Muscle layer of duodenum (tissue), 2 donors: ENCODE measurements at regions not wholly inside any gene's neighbourhood (a gene's known extent, or its start where the extent isn't known, plus 50 kb on each side); places are given as distances from the start of the nearest gene placed in this dataset.
"Not testable (repeated sequence)": the region's sequence is repeated elsewhere in the genome, so short reads cannot be mapped to it uniquely, and the experiment has no call there.

ENCODE experiments used
- H3K27ac ChIP-seq: one replicate; pipeline ENCODE4 v1.7.0; 2013; ENCODE audit warnings: mild to moderate bottlenecking, low read length
- H3K27me3 ChIP-seq: one replicate; pipeline ENCODE4 v1.7.0; 2013; ENCODE audit warnings: low read depth, mild to moderate bottlenecking, control low read depth, low read length
- H3K36me3 ChIP-seq, 2 donors: one replicate each; pipeline ENCODE4 v1.7.0; 2013; ENCODE audit warnings: low read length in 2 of 2, control low read depth in 1 of 2, mild to moderate bottlenecking in 1 of 2; ENCODE audit not compliant: insufficient read depth in 2 of 2, control insufficient read depth in 1 of 2
- H3K4me1 ChIP-seq, 2 donors: one replicate each; pipeline ENCODE4 v1.7.0; 2013; ENCODE audit warnings: low read length in 2 of 2, mild to moderate bottlenecking in 2 of 2, control low read depth in 1 of 2, moderate library complexity in 1 of 2; ENCODE audit not compliant: insufficient read depth in 2 of 2, control insufficient read depth in 1 of 2
- H3K4me3 ChIP-seq, 2 donors: one replicate each; pipeline ENCODE4 v1.7.0; 2013; ENCODE audit warnings: low read length in 2 of 2, low read depth in 1 of 2, mild to moderate bottlenecking in 1 of 2
- H3K9me3 ChIP-seq, 2 donors: one replicate each; pipeline ENCODE4 v1.7.0; 2013; ENCODE audit warnings: low read length in 2 of 2, control low read depth in 1 of 2, mild to moderate bottlenecking in 1 of 2; ENCODE audit not compliant: control insufficient read depth in 1 of 2
- donor health status: healthy.

- no peaks in the 10 kb centered on the region for H3K27me3 ChIP-seq
- H3K9me3 ChIP-seq, result no peaks in the 10 kb centered on the region
- no peaks in the 10 kb centered on the region for H3K36me3 ChIP-seq
- H3K4me3 ChIP-seq, result no peak overlapping the region
- no peak overlapping the region for H3K27ac ChIP-seq
- no peaks in the 10 kb centered on the region for H3K4me1 ChIP-seq
These were observed 70.6 kb upstream of the E2F3 start for GRCh38 chr6:20331042-20331441.

- Histone ChIP-seq H3K4me1 (no peaks in the 10 kb centered on the region), H3K9me3 (no peaks in the 10 kb centered on the region), H3K27me3 (no peaks in the 10 kb centered on the region), H3K4me3 (no peak overlapping the region), H3K36me3 (no peaks in the 10 kb centered on the region), H3K27ac (no peak overlapping the region)
These were observed 70.1 kb upstream of the E2F3 start for GRCh38 chr6:20331625-20332024.

DNA sequence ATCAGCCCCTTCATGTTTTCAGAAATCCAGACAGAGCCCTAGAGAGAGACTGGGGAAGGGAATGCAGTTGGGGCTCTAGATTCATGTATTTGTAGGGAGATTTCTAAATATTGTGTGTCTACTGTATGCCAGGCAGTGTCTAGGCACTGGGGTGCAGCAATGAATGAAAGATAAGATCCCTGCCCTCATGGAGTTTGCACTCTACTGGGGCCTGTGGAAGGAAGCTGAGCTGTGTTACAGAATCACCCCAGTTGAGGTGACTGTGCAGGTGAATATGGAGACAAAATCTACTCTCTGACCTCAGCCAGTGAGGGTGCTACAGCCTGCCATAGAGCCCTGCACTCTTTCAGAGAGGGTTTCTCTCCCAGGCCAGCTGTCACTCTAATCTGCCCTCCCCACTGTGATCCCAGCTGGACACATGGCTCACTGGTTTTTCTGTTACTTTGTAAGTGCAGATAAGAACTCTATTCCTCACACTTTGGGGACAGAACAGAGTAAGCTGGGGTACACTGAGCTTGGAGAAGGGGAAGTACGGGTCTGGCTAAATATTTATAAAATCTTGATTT, 69.2 kb upstream of the E2F3 start:
- Histone ChIP-seq H3K4me1 (no peaks in the 10 kb centered on the region), H3K27ac (no peak overlapping the region), H3K36me3 (no peaks in the 10 kb centered on the region), H3K27me3 (no peaks in the 10 kb centered on the region), H3K9me3 (no peaks in the 10 kb centered on the region), H3K4me3 (no peak overlapping the region)

DNA sequence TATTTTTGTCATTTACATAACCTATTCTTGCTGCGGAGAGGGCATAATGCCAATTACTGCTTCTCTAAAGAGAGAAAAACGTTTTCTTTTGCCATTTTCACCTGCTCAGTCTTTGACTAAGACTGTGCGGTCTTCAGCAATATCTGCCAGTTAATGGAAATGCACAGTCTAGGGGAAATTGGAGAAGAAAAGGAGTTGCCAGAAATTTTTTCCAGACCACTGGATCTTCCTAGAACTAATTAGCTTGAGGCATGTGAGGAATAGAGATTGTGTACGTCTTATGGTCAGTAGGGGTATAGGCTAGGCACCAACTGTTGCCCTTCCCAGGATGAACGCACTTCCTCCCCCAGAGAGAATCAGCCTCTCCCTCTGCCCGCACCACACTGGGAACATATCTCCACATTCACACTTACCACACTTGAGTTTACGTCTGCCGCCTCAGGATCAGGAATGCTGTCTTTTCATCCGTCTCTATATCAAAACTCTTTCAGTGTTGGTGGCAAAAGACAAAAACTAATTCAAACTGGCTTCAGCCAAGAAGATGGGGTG, 67.9 kb upstream of the E2F3 start:
- no peaks in the 10 kb centered on the region for H3K27me3 ChIP-seq
- no peaks in the 10 kb centered on the region for H3K36me3 ChIP-seq
- no peak overlapping the region for H3K4me3 ChIP-seq
- no peaks in the 10 kb centered on the region for H3K9me3 ChIP-seq
- no peaks in the 10 kb centered on the region for H3K4me1 ChIP-seq
- H3K27ac ChIP-seq, result no peak overlapping the region

DNA sequence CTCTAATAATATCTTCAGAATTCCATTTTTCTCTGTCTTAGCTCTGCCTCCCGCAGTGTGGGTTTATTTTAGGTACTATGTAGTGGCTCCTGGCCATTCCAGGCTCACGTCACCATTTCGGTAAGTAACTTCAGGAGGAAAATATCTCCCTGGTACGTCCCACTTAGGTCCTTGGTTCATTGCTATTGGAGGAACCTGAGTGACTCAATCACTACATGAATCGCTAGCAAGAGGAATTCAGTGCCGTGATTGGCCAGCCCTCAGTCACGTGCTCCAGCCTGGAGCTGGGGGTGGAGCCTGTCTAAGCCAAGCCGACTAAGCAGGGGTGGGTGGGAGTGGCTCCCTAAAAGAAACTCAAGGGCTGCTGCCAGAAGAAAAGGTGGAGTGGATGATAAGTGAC, 67.3 kb upstream of the E2F3 start:
- H3K4me3 ChIP-seq, result no peak overlapping the region
- no peaks in the 10 kb centered on the region for H3K9me3 ChIP-seq
- H3K27me3 ChIP-seq, result no peaks in the 10 kb centered on the region
- H3K36me3 ChIP-seq, result no peaks in the 10 kb centered on the region
- no peak overlapping the region for H3K27ac ChIP-seq
- no peaks in the 10 kb centered on the region for H3K4me1 ChIP-seq

DNA sequence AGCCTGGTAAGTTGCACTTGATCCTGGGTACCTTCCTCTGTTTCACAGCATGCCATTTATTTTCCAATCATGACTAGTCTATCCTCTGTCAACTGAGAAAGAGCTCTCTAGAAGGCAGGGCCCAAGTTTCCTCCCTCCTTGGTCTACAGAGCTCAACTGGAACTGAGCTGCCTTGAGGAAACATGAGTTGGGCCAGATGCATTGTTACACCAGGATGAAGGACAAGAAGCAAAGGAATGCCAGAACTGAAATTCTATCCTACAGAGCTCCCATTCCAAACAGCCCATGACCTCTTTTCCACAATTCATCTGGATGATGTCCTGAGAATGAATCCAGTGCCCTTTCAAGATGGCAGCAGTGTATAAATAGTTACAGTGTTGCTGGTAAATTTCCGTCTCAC, 66.7 kb upstream of the E2F3 start:
- Histone ChIP-seq H3K27ac (no peak overlapping the region), H3K4me1 (no peaks in the 10 kb centered on the region), H3K27me3 (no peaks in the 10 kb centered on the region), H3K9me3 (no peaks in the 10 kb centered on the region), H3K4me3 (no peak overlapping the region), H3K36me3 (no peaks in the 10 kb centered on the region)

GRCh38 chr6:20335872-20336271, 65.8 kb upstream of the E2F3 start:
- Histone ChIP-seq H3K9me3 (no peaks in the 10 kb centered on the region), H3K27me3 (no peaks in the 10 kb centered on the region), H3K4me3 (no peak overlapping the region), H3K36me3 (no peaks in the 10 kb centered on the region), H3K4me1 (no peaks in the 10 kb centered on the region), H3K27ac (no peak overlapping the region)

DNA sequence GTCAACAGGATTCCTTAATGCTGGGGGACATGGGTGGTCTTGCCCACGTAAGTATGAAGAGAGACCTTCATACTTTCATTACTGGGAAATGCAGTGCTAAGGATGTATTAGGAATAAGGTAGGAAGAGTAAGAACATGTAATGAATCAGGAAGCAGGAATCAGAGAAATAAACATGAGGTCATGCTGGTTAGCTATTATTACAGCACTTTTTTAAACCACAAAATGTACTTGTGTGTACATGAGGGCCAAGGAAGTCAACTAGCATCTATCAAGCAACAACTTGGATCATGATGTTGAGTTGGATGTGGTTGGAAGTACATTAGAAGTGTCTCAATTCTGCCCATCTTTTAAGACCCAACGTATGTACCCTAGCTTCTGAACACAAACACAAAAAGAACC, 63.5 kb upstream of the E2F3 start:
- Histone ChIP-seq H3K4me1 (no peaks in the 10 kb centered on the region), H3K4me3 (no peak overlapping the region), H3K27me3 (no peaks in the 10 kb centered on the region), H3K9me3 (no peaks in the 10 kb centered on the region), H3K36me3 (no peaks in the 10 kb centered on the region), H3K27ac (no peak overlapping the region)

GRCh38 chr6:20340068-20340848, 61.4 kb upstream of the E2F3 start:
- Histone ChIP-seq H3K27me3 (no peaks in the 10 kb centered on the region), H3K9me3 (no peaks in the 10 kb centered on the region), H3K27ac (no peak overlapping the region), H3K4me3 (no peak overlapping the region), H3K4me1 (no peaks in the 10 kb centered on the region), H3K36me3 (no peaks in the 10 kb centered on the region)

GRCh38 chr6:20341096-20341495, 60.6 kb upstream of the E2F3 start:
- no peaks in the 10 kb centered on the region for H3K27me3 ChIP-seq
- no peaks in the 10 kb centered on the region for H3K36me3 ChIP-seq
- no peak overlapping the region for H3K4me3 ChIP-seq
- H3K27ac ChIP-seq, result no peak overlapping the region
- H3K9me3 ChIP-seq, result no peaks in the 10 kb centered on the region
- no peaks in the 10 kb centered on the region for H3K4me1 ChIP-seq

DNA sequence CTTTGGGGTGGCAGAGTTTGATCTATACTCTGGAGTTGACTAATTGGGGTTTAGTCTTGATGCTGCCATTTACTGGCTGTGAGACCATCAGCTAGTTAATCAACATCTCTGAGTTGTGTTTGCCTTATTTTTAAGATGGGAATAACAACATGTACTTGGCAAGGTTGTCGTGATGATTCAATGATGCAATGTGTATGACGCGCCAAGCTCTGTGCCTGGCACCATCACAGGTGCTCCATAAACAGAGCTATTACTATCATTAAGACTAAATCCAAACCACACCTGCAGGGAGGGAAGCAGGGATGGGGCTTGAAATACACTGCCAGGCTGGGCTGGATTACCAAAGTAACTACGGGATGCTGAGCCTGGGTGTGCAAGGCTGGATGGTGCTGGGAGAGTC, 60.1 kb upstream of the E2F3 start:
- Histone ChIP-seq H3K4me1 (no peaks in the 10 kb centered on the region), H3K27me3 (no peaks in the 10 kb centered on the region), H3K4me3 (no peak overlapping the region), H3K27ac (no peak overlapping the region), H3K9me3 (no peaks in the 10 kb centered on the region), H3K36me3 (no peaks in the 10 kb centered on the region)

- H3K36me3 ChIP-seq, H3K9me3 ChIP-seq, H3K27ac ChIP-seq, H3K4me1 ChIP-seq, H3K4me3 ChIP-seq, H3K27me3 ChIP-seq: not testable (repeated sequence)
These were observed 54.7 kb upstream of the E2F3 start for GRCh38 chr6:20346948-20347347.
